Fibroblast of lung (primary cell): ENCODE measurements at regions not wholly inside any gene's neighbourhood (a gene's known extent, or its start where the extent isn't known, plus 50 kb on each side); places are given as distances from the start of the nearest gene placed in this dataset.

Experiments used
- EZH2 ChIP-seq: IDR thresholded peaks from 2 replicates; pipeline ENCODE4 v1.5.1; 2012; ENCODE audit warnings: low read length, control low read depth, mild to moderate bottlenecking; ENCODE audit errors: missing control alignments
- TF ChIP-seq, protein P1 (sequence below), 2 donors: IDR thresholded peaks in 1 of 2; conservative IDR thresholded peaks in 1 of 2; 1 replicate in 1 of 2; 2 replicates in 1 of 2; pipeline ENCODE4 v1.5.1; 2011 to 2012; ENCODE audit warnings: low read length in 2 of 2, control low read depth in 1 of 2, inconsistent platforms in 1 of 2, low read depth in 1 of 2, mild to moderate bottlenecking in 1 of 2

- TF ChIP-seq, protein P1, sequence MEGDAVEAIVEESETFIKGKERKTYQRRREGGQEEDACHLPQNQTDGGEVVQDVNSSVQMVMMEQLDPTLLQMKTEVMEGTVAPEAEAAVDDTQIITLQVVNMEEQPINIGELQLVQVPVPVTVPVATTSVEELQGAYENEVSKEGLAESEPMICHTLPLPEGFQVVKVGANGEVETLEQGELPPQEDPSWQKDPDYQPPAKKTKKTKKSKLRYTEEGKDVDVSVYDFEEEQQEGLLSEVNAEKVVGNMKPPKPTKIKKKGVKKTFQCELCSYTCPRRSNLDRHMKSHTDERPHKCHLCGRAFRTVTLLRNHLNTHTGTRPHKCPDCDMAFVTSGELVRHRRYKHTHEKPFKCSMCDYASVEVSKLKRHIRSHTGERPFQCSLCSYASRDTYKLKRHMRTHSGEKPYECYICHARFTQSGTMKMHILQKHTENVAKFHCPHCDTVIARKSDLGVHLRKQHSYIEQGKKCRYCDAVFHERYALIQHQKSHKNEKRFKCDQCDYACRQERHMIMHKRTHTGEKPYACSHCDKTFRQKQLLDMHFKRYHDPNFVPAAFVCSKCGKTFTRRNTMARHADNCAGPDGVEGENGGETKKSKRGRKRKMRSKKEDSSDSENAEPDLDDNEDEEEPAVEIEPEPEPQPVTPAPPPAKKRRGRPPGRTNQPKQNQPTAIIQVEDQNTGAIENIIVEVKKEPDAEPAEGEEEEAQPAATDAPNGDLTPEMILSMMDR (conservative IDR thresholded peaks at IDR 0.05 in 1 of 2, IDR thresholded peaks at IDR 0.05 in 1 of 2; ENCODE audit: low read depth in 1 of 2, low read length in 2 of 2), result no peak
- TF ChIP-seq EZH2, result no peak
These were observed 59.4 kb downstream of the PITPNM2 start for GRCh38 chr12:123091230-123092150.
